GM12874 (cell line): ENCODE measurements at regions not wholly inside any gene's neighbourhood (a gene's known extent, or its start where the extent isn't known, plus 50 kb on each side); places are given as distances from the start of the nearest gene placed in this dataset.

Experiments
- CTCF ChIP-seq: IDR thresholded peaks from 2 replicates; pipeline ENCODE4 v1.5.1; 2011; ENCODE audit warnings: low read depth, mild to moderate bottlenecking, control low read depth, low read length, moderate library complexity; ENCODE audit not compliant: insufficient read depth

- TF ChIP-seq CTCF, result no peak
Measured at GRCh38 chr1:13921190-13921589, 221.2 kb downstream of the PRDM2 start.

GRCh38 chr1:13922466-13923110 lies 222.6 kb downstream of the PRDM2 start:
- no peak for TF ChIP-seq CTCF

- no peak for TF ChIP-seq CTCF
Measured at GRCh38 chr1:13926556-13926955, 226.6 kb downstream of the PRDM2 start.

- TF ChIP-seq CTCF, result no peak
Measured at GRCh38 chr1:13927736-13928135, 227.7 kb downstream of the PRDM2 start.

- no peak for TF ChIP-seq CTCF
Measured at GRCh38 chr1:13929313-13929712, 229.3 kb downstream of the PRDM2 start.

- TF ChIP-seq CTCF, result peak; percentile 70
Measured at GRCh38 chr1:13930151-13930550, 230.2 kb downstream of the PRDM2 start.

GRCh38 chr1:13931226-13931625 lies 231.2 kb downstream of the PRDM2 start:
- no peak for TF ChIP-seq CTCF
